Left ventricle myocardium inferior (tissue), 1 donor: ENCODE measurements at regions not wholly inside any gene's neighbourhood (a gene's known extent, or its start where the extent isn't known, plus 50 kb on each side); places are given as distances from the start of the nearest gene placed in this dataset.

Experiments used
- DNase-seq: peaks from one replicate; pipeline ENCODE4 v3.0.0-alpha.2; 2020
- H3K27ac ChIP-seq: fragments of 200-600 bp; replicated peaks from 2 replicates; pipeline ENCODE4 v1.8.0; 2021
- H3K27me3 ChIP-seq: fragments of 200-600 bp; 2 replicates; pipeline ENCODE4 v1.8.0; 2021; ENCODE audit warnings: low read depth
- H3K36me3 ChIP-seq: fragments of 200-600 bp; 2 replicates; pipeline ENCODE4 v1.8.0; 2021
- H3K4me1 ChIP-seq: fragments of 200-600 bp; 2 replicates; pipeline ENCODE4 v1.8.0; 2021
- H3K4me3 ChIP-seq: fragments of 200-600 bp; 2 replicates; pipeline ENCODE4 v1.8.0; 2021; ENCODE audit warnings: mild to moderate bottlenecking, moderate library complexity
- H3K9me3 ChIP-seq: fragments of 200-600 bp; replicated peaks from 2 replicates; pipeline ENCODE4 v1.8.0; 2021
- intact Hi-C: fragments of 100-400 bp; cut with micrococcal nuclease; formaldehyde crosslinking; loops from one replicate; pipeline ENCODE4 v1.11.0; 2022
- TF ChIP-seq, protein P1 (sequence below): fragments of 200-600 bp; IDR thresholded peaks from 2 replicates; pipeline ENCODE4 v1.8.0; 2021; ENCODE audit warnings: antibody characterized with exemption, mild to moderate bottlenecking, borderline replicate concordance
- donor health status: DM: no; HTN: yes; CAD: no; lungs with severe emphysema.

DNA sequence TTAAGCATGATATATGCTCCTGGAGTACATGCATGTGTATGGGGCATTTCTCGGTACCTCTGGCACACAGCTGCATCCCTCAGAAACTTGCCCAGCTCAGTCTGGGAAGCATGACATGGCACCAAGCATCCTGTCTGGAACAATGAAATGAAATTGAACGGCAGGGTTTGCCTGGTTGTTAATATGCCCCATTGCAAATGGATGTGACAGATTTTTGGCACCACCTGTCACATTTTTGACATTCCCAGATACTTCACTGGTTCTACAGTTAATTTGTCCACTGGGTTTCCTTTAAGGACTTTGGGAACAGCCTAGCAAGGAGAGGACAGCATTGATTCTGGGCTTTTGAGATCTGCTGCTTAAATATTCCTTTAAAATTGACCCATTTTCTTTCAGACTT, 305.8 kb downstream of the TSN start:
- no peaks in the 10 kb centered on the region for H3K9me3 ChIP-seq
- H3K4me1 ChIP-seq: no peaks in the 10 kb centered on the region
- DNase-seq: no peak
- TF ChIP-seq, protein P1, sequence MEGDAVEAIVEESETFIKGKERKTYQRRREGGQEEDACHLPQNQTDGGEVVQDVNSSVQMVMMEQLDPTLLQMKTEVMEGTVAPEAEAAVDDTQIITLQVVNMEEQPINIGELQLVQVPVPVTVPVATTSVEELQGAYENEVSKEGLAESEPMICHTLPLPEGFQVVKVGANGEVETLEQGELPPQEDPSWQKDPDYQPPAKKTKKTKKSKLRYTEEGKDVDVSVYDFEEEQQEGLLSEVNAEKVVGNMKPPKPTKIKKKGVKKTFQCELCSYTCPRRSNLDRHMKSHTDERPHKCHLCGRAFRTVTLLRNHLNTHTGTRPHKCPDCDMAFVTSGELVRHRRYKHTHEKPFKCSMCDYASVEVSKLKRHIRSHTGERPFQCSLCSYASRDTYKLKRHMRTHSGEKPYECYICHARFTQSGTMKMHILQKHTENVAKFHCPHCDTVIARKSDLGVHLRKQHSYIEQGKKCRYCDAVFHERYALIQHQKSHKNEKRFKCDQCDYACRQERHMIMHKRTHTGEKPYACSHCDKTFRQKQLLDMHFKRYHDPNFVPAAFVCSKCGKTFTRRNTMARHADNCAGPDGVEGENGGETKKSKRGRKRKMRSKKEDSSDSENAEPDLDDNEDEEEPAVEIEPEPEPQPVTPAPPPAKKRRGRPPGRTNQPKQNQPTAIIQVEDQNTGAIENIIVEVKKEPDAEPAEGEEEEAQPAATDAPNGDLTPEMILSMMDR: no peak
- no peaks in the 10 kb centered on the region for H3K36me3 ChIP-seq
- H3K27ac ChIP-seq: no peak overlapping the region
- peaks cover 6% of the 10 kb centered on the region for H3K27me3 ChIP-seq
- intact Hi-C loops: no loop called here
- H3K4me3 ChIP-seq: no peak overlapping the region

DNA sequence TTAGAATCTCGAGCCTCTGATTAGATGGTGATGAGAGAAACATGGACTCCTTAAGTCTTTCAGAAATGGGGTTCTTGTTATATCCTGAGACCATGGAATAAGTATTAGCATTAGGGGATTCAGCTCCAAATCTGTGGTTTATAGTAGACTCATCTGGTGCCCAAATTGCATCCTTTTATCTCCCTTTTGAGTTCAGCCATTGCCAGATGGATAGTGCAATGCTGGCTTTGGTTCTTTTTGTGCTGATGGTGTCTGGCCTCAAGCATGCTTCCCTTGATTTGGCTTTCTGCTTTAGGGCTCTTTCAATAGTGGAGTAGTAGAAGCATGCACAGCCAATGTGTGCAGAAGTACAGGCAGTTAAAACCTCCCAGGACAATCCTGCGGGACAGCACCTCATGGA, 306.4 kb downstream of the TSN start:
- intact Hi-C loops: no loop called here
- H3K36me3 ChIP-seq: no peaks in the 10 kb centered on the region
- peaks cover 6% of the 10 kb centered on the region for H3K27me3 ChIP-seq
- TF ChIP-seq, protein P1: no peak
- no peak overlapping the region for H3K4me3 ChIP-seq
- DNase-seq: no peak
- no peaks in the 10 kb centered on the region for H3K9me3 ChIP-seq
- no peak overlapping the region for H3K27ac ChIP-seq
- H3K4me1 ChIP-seq: no peaks in the 10 kb centered on the region

DNA sequence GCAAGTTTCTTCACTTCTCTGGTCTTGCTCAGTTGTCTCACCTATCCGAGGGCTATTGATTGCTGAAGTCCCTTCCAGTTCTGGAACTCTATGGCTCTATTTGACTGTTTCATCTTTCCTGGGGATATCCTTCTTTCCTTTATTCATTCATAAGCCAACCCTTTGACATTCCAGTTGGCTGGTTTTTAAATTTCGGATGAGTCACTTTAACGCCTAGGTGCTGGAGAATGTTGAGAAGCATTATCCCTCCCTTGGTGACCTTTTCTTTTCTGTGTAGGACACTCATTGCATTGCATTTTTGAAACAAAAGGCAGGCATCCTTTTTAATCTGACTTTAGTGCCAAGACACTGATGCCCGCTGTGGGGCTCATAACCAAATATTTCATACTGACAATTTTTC, 307.1 kb downstream of the TSN start:
- Histone ChIP-seq H3K27ac (no peak overlapping the region), H3K27me3 (peaks cover 6% of the 10 kb centered on the region), H3K4me1 (no peaks in the 10 kb centered on the region), H3K36me3 (no peaks in the 10 kb centered on the region), H3K4me3 (no peak overlapping the region), H3K9me3 (no peaks in the 10 kb centered on the region)
- intact Hi-C loops: no loop called here
- TF ChIP-seq, protein P1: no peak
- DNase-seq: no peak

DNA sequence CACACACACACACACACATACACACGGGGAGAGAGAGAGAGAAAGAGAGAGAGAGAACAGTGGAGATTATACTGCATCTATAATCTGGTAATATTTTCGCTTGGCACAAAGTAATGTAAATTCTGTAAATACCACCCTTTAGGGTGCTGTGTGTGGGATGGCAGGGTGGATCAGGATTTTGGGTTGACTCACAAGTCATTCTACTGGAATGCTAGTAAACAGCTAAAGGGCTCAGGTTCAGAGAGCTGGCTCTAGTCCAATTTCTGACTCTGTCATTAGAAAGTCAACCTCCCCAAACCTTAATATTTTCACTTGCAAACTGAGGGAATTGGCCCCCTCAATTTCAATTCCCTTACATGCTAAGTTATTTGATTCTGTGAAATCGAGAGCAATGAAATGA, 308.3 kb downstream of the TSN start:
- TF ChIP-seq, protein P1: no peak

DNA sequence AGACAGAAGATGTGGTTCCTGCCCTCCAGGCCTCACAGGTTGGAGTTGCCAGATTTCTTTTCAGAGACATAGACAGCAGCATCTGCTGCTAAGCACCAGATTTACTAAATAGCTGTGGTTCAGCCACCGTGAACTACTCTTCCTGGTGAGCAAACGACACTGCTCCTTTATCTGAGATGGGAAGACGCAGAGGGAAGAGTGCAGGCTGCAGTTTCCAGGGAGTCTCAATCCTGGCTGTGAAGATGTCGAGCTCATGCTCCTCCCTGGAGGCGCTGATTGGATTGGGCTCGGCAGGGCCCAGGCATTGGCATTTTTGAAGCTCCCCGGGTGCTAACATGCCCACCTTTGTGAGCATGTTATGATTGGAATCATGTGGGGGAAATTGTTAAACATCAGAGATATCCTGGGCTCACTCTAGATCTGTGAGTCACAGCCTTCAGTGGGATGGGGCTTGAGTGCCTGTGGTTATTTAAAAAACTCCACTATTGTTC, 314.8 kb downstream of the TSN start:
- Histone ChIP-seq H3K27me3 (peaks cover 2% of the 10 kb centered on the region), H3K36me3 (no peaks in the 10 kb centered on the region), H3K4me3 (no peak overlapping the region), H3K4me1 (no peaks in the 10 kb centered on the region), H3K9me3 (no peaks in the 10 kb centered on the region), H3K27ac (no peak overlapping the region)
- TF ChIP-seq, protein P1: no peak
- intact Hi-C loops: no loop called here
- no peak for DNase-seq

More for the DNA sequence above, 308.3 kb downstream of the TSN start:
- DNase-seq: no peak
- Histone ChIP-seq H3K27me3 (no peaks in the 10 kb centered on the region), H3K36me3 (no peaks in the 10 kb centered on the region), H3K4me3 (no peak overlapping the region), H3K4me1 (no peaks in the 10 kb centered on the region), H3K27ac (no peak overlapping the region), H3K9me3 (no peaks in the 10 kb centered on the region)
- intact Hi-C loops: no loop called here

DNA sequence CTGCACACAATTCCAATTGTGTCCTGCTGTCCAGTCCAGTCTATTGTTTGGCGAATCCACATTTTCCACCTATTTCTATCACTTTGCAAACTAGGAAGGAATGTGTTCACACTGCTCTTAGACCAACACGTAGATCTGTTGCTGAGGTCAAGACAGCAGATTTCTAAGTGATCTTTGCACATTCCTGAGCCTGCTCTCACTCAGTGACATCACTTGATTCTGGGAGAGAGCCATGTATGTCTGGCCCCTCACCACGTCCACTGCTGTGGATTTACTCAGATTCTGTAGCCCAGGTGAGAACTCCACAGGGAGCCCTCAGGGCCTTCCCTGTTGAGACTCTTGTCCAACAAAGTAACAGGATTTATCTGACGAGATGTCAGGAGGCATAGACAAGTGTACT, 317.2 kb downstream of the TSN start:
- Histone ChIP-seq H3K9me3 (no peaks in the 10 kb centered on the region), H3K4me1 (no peaks in the 10 kb centered on the region), H3K27ac (no peak overlapping the region), H3K27me3 (peaks cover 2% of the 10 kb centered on the region), H3K4me3 (no peak overlapping the region), H3K36me3 (no peaks in the 10 kb centered on the region)
- intact Hi-C loops: no loop called here
- DNase-seq: no peak
- TF ChIP-seq, protein P1: no peak
